Thoracic aorta (tissue), 2 donors: ENCODE measurements at regions not wholly inside any gene's neighbourhood (a gene's known extent, or its start where the extent isn't known, plus 50 kb on each side); places are given as distances from the start of the nearest gene placed in this dataset.

ENCODE experiments used
- ATAC-seq: fragments of 150-250 bp; one replicate; pipeline ENCODE4 v1.8.0; 2017; ENCODE audit warnings: low read depth; ENCODE audit not compliant: insufficient number of reproducible peaks, low FRiP score
- DNase-seq: peaks from one replicate; pipeline ENCODE4 v3.0.0-alpha.2; 2020; ENCODE audit warnings: low spot score
- H3K27ac ChIP-seq, 2 donors: fragments of 200-600 bp; sonication (generic); 1 replicate in 1 of 2; 2 replicates in 1 of 2; pipeline ENCODE4 v1.5.1; 2016; ENCODE audit warnings: mild to moderate bottlenecking in 2 of 2, moderate library complexity in 2 of 2
- H3K27me3 ChIP-seq: fragments of 200-600 bp; sonication (generic); replicated peaks from 2 replicates; pipeline ENCODE4 v1.6.0; 2016; ENCODE audit warnings: mild to moderate bottlenecking; ENCODE audit not compliant: insufficient read depth
- H3K36me3 ChIP-seq: fragments of 200-600 bp; sonication (generic); one replicate; pipeline ENCODE4 v1.5.1; 2016
- H3K4me1 ChIP-seq, 2 donors: fragments of 200-600 bp; sonication (generic); 1 replicate in 1 of 2; 2 replicates in 1 of 2; pipeline versions ENCODE4 v1.5.1 to v1.6.0; 2016; ENCODE audit warnings: low read depth in 2 of 2, mild to moderate bottlenecking in 1 of 2; ENCODE audit not compliant: control insufficient read depth in 1 of 2
- H3K4me3 ChIP-seq: fragments of 200-600 bp; sonication (generic); 2 replicates; pipeline ENCODE4 v1.5.1; 2016; ENCODE audit warnings: mild to moderate bottlenecking
- H3K9me3 ChIP-seq: fragments of 200-600 bp; sonication (generic); 2 replicates; pipeline ENCODE4 v1.5.1; 2016
- CTCF ChIP-seq: fragments of 200-600 bp; sonication (generic); IDR thresholded peaks from one replicate; pipeline ENCODE4 v1.5.1; 2019; ENCODE audit warnings: antibody characterized with exemption

GRCh38 chr2:43044093-43044681 lies 182.2 kb downstream of the ZFP36L2 start:
- ATAC-seq (no peak), DNase-seq (no peak)
- Histone ChIP-seq H3K4me3 (no peak overlapping the region), H3K4me1 (peaks cover 24 to 58% of the 10 kb centered on the region in 2 donors), H3K27ac (peak overlapping the region; percentile 38 to 64), H3K36me3 (no peaks in the 10 kb centered on the region), H3K27me3 (no peaks in the 10 kb centered on the region), H3K9me3 (no peaks in the 10 kb centered on the region)
- no peak for TF ChIP-seq CTCF

- Histone ChIP-seq H3K9me3 (no peaks in the 10 kb centered on the region), H3K36me3 (no peaks in the 10 kb centered on the region), H3K27ac (peak overlapping the region; percentile 38 to 64), H3K4me3 (no peak overlapping the region), H3K4me1 (peaks cover 24 to 58% of the 10 kb centered on the region in 2 donors), H3K27me3 (no peaks in the 10 kb centered on the region)
- TF ChIP-seq CTCF = no peak
- DNase-seq (no peak), ATAC-seq (no peak)
Observed at GRCh38 chr2:43043553-43043870, 182.9 kb downstream of the ZFP36L2 start.

- H3K9me3 ChIP-seq = no peaks in the 10 kb centered on the region
- ATAC-seq = no peak
- TF ChIP-seq CTCF = no peak
- H3K4me3 ChIP-seq = no peak overlapping the region
- DNase-seq = peak; percentile 71
- peaks cover 18 to 50% of the 10 kb centered on the region in 2 donors for H3K4me1 ChIP-seq
- H3K27ac ChIP-seq = peak overlapping the region; percentile 61 to 64
- no peaks in the 10 kb centered on the region for H3K36me3 ChIP-seq
- no peaks in the 10 kb centered on the region for H3K27me3 ChIP-seq
Observed at GRCh38 chr2:43041661-43042360, 184.6 kb downstream of the ZFP36L2 start.

- peak overlapping the region; percentile 61 to 64 for H3K27ac ChIP-seq
- peaks cover 12 to 44% of the 10 kb centered on the region in 2 donors for H3K4me1 ChIP-seq
- no peak for TF ChIP-seq CTCF
- no peak for DNase-seq
- no peaks in the 10 kb centered on the region for H3K9me3 ChIP-seq
- no peak for ATAC-seq
- no peaks in the 10 kb centered on the region for H3K36me3 ChIP-seq
- no peak overlapping the region for H3K4me3 ChIP-seq
- H3K27me3 ChIP-seq = no peaks in the 10 kb centered on the region
Observed at GRCh38 chr2:43041173-43041591, 185.2 kb downstream of the ZFP36L2 start.

GRCh38 chr2:43040084-43040854 lies 186.1 kb downstream of the ZFP36L2 start:
- no peak for DNase-seq
- no peak for TF ChIP-seq CTCF

More at GRCh38 chr2:43040084-43040854, 186.1 kb downstream of the ZFP36L2 start:
- no peaks in the 10 kb centered on the region for H3K9me3 ChIP-seq
- H3K27me3 ChIP-seq = no peaks in the 10 kb centered on the region
- peaks cover 7 to 40% of the 10 kb centered on the region in 2 donors for H3K4me1 ChIP-seq
- ATAC-seq = no peak
- no peak overlapping the region for H3K27ac ChIP-seq
- no peak overlapping the region for H3K4me3 ChIP-seq
- no peaks in the 10 kb centered on the region for H3K36me3 ChIP-seq
